ENCODE measurements at regions not wholly inside any gene's neighbourhood (a gene's known extent, or its start where the extent isn't known, plus 50 kb on each side); places are given as distances from the start of the nearest gene placed in this dataset.
A peak's percentile ranks its signal among the peaks of the same experiment; 100 is the strongest.

GRCh38 chr13:81738364-81738763 is 1397.4 kb upstream of the SPRY2 start:
- no peak for DNase-seq

GRCh38 chr13:81726037-81726726 is 1385.3 kb upstream of the SPRY2 start:
- DNase-seq: no peak

- DNase-seq: no peak
Measured at GRCh38 chr13:81722456-81722855, 1381.5 kb upstream of the SPRY2 start.

GRCh38 chr13:81721400-81721799 is 1380.5 kb upstream of the SPRY2 start:
- no peak for DNase-seq

- no peak for DNase-seq
Measured at GRCh38 chr13:81714513-81714912, 1373.6 kb upstream of the SPRY2 start.

- DNase-seq: no peak
Measured at GRCh38 chr13:81713201-81713600, 1372.3 kb upstream of the SPRY2 start.

GRCh38 chr13:81697826-81698225 is 1356.9 kb upstream of the SPRY2 start:
- no peak for DNase-seq

- peak; percentile 16 for DNase-seq
Measured at GRCh38 chr13:81686877-81687276, 1346.0 kb upstream of the SPRY2 start.

- no peak for DNase-seq
Measured at GRCh38 chr13:81683521-81683920, 1342.6 kb upstream of the SPRY2 start.

- no peak for DNase-seq
Measured at GRCh38 chr13:81682081-81682630, 1341.2 kb upstream of the SPRY2 start.

GRCh38 chr13:81677857-81678256 is 1336.9 kb upstream of the SPRY2 start:
- no peak for DNase-seq

- DNase-seq: no peak
Measured at GRCh38 chr13:81676008-81676407, 1335.1 kb upstream of the SPRY2 start.

GRCh38 chr13:81671064-81671463 is 1330.1 kb upstream of the SPRY2 start:
- DNase-seq: no peak

- DNase-seq: no peak
Measured at GRCh38 chr13:81670048-81670447, 1329.1 kb upstream of the SPRY2 start.

- DNase-seq: peak; percentile 3
Measured at GRCh38 chr13:81664872-81665271, 1323.9 kb upstream of the SPRY2 start.

- no peak for DNase-seq
Measured at GRCh38 chr13:81659984-81660383, 1319.1 kb upstream of the SPRY2 start.

GRCh38 chr13:81658598-81659370 is 1317.9 kb upstream of the SPRY2 start:
- no peak for DNase-seq

- DNase-seq: peak; percentile 11
Measured at GRCh38 chr13:81639984-81640582, 1299.2 kb upstream of the SPRY2 start.

- no peak for DNase-seq
Measured at GRCh38 chr13:81637457-81637856, 1296.5 kb upstream of the SPRY2 start.

GRCh38 chr13:81636120-81636519 is 1295.2 kb upstream of the SPRY2 start:
- DNase-seq: no peak

- no peak for DNase-seq
Measured at GRCh38 chr13:81615031-81615430, 1274.1 kb upstream of the SPRY2 start.

GRCh38 chr13:81610644-81611043 is 1269.7 kb upstream of the SPRY2 start:
- no peak for DNase-seq

- no peak for DNase-seq
Measured at GRCh38 chr13:81609335-81609734, 1268.4 kb upstream of the SPRY2 start.

GRCh38 chr13:81606074-81606473 is 1265.1 kb upstream of the SPRY2 start:
- DNase-seq: no peak

All from NCI-H748 treated with DMSO at 0.1 percent for 48 hours (cell line).